Skeletal muscle tissue (tissue), 3 donors: ENCODE measurements at regions not wholly inside any gene's neighbourhood (a gene's known extent, or its start where the extent isn't known, plus 50 kb on each side); places are given as distances from the start of the nearest gene placed in this dataset.

Experiments
- H3K27ac ChIP-seq: one replicate; pipeline ENCODE4 v1.7.0; 2013; ENCODE audit warnings: mild to moderate bottlenecking, low read depth, low read length, inconsistent platforms
- H3K27me3 ChIP-seq, 3 donors: one replicate each; pipeline ENCODE4 v1.7.0; 2013; ENCODE audit warnings: low read length in 3 of 3; ENCODE audit not compliant: control insufficient read depth in 3 of 3, insufficient read depth in 3 of 3
- H3K36me3 ChIP-seq, 3 donors: one replicate each; pipeline ENCODE4 v1.7.0; 2013; ENCODE audit warnings: low read length in 3 of 3; ENCODE audit not compliant: control insufficient read depth in 3 of 3, insufficient read depth in 3 of 3
- H3K4me1 ChIP-seq, 3 donors: one replicate each; pipeline ENCODE4 v1.7.0; 2013; ENCODE audit warnings: low read length in 3 of 3, mild to moderate bottlenecking in 3 of 3; ENCODE audit not compliant: control insufficient read depth in 3 of 3, insufficient read depth in 3 of 3
- H3K4me3 ChIP-seq, 3 donors: one replicate each; pipeline ENCODE4 v1.7.0; 2013; ENCODE audit warnings: low read length in 3 of 3
- H3K9ac ChIP-seq, 3 donors: one replicate each; pipeline ENCODE4 v1.7.0; 2013; ENCODE audit warnings: low read length in 3 of 3, mild to moderate bottlenecking in 3 of 3, moderate library complexity in 2 of 3, low read depth in 1 of 3
- H3K9me3 ChIP-seq, 3 donors: one replicate each; pipeline ENCODE4 v1.7.0; 2013; ENCODE audit warnings: low read length in 3 of 3; ENCODE audit not compliant: control insufficient read depth in 3 of 3
- donor health status: Osteomylitis.

DNA sequence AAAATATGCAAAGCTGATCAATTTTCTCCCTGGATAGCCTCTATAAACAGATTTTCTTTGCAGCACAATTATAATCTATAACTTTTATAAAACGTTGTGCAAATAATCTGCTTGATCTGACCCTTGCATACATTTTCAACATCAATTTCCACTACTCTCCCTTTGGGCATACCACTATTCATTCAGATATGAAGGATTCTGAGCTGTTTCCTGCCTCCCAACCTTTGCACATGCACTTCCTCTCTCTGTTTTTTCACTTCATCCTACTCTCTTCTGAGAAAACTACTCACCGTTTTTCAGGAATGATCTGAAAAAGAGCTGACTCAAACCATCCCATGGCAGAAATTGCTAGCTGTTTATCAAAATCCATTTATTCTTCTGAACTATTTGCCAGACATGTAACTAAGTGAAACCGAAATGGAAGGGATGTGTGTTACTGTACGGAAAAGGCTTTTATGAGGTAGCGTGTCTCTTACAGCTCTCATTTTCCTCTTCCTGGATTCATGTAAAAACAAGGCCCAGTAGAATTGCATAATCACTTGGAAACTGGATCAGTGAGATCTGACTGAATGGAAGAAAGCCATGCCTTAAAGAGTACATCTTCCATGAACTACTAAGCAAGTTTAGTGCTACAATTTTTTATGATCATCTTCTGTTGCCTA lies 1447.3 kb upstream of the MIR17HG start:
- Histone ChIP-seq H3K9me3 (peaks cover 0 to 2% (median 0%) of the 10 kb centered on the region in 3 donors), H3K27ac (no peak overlapping the region), H3K4me1 (no peaks in the 10 kb centered on the region), H3K9ac (no peak overlapping the region), H3K27me3 (no peaks in the 10 kb centered on the region), H3K4me3 (no peak overlapping the region), H3K36me3 (no peaks in the 10 kb centered on the region)

GRCh38 chr13:89902223-89902622 lies 1445.3 kb upstream of the MIR17HG start:
- Histone ChIP-seq H3K4me3 (no peak overlapping the region), H3K9ac (no peak overlapping the region), H3K27me3 (no peaks in the 10 kb centered on the region), H3K4me1 (no peaks in the 10 kb centered on the region), H3K36me3 (no peaks in the 10 kb centered on the region), H3K9me3 (peaks cover 0 to 2% (median 0%) of the 10 kb centered on the region in 3 donors), H3K27ac (no peak overlapping the region)

GRCh38 chr13:89903115-89903514 lies 1444.4 kb upstream of the MIR17HG start:
- no peaks in the 10 kb centered on the region for H3K4me1 ChIP-seq
- no peaks in the 10 kb centered on the region for H3K27me3 ChIP-seq
- H3K9ac ChIP-seq, result no peak overlapping the region
- peaks cover 0 to 2% (median 0%) of the 10 kb centered on the region in 3 donors for H3K9me3 ChIP-seq
- H3K4me3 ChIP-seq, result no peak overlapping the region
- no peaks in the 10 kb centered on the region for H3K36me3 ChIP-seq
- H3K27ac ChIP-seq, result no peak overlapping the region

- no peaks in the 10 kb centered on the region for H3K27me3 ChIP-seq
These were observed 1437.3 kb upstream of the MIR17HG start for GRCh38 chr13:89910166-89910565.

DNA sequence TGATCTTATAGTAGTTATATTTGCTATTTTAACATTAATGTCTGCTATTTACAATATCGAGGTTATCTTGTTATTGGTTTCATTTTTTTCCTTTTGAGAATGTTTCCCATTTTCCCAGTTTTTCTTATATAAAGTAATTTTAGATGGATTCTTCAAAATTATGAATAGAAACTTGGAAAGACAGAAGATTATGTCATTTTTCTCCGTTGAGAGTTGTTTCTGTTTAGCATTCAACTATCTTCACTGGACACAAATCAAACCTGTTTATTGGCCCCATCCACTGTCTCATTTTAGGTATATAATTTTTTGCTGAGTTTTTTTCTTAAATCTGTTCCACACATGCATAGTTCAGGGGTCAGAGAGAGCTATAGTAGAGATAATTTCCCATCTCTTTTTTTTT lies 1430.9 kb upstream of the MIR17HG start:
- Histone ChIP-seq H3K4me3 (no peak overlapping the region), H3K4me1 (no peaks in the 10 kb centered on the region), H3K9ac (no peak overlapping the region), H3K27ac (no peak overlapping the region), H3K36me3 (no peaks in the 10 kb centered on the region), H3K27me3 (no peaks in the 10 kb centered on the region), H3K9me3 (no peaks in the 10 kb centered on the region)

More at GRCh38 chr13:89910166-89910565, 1437.3 kb upstream of the MIR17HG start:
- Histone ChIP-seq H3K9me3 (no peaks in the 10 kb centered on the region), H3K9ac (no peak overlapping the region), H3K4me3 (no peak overlapping the region), H3K27ac (no peak overlapping the region), H3K4me1 (no peaks in the 10 kb centered on the region), H3K36me3 (no peaks in the 10 kb centered on the region)

- Histone ChIP-seq H3K27me3 (no peaks in the 10 kb centered on the region), H3K4me1 (no peaks in the 10 kb centered on the region), H3K9ac (no peak overlapping the region), H3K27ac (no peak overlapping the region), H3K36me3 (no peaks in the 10 kb centered on the region), H3K9me3 (no peaks in the 10 kb centered on the region), H3K4me3 (no peak overlapping the region)
These were observed 1427.0 kb upstream of the MIR17HG start for GRCh38 chr13:89920461-89920860.

DNA sequence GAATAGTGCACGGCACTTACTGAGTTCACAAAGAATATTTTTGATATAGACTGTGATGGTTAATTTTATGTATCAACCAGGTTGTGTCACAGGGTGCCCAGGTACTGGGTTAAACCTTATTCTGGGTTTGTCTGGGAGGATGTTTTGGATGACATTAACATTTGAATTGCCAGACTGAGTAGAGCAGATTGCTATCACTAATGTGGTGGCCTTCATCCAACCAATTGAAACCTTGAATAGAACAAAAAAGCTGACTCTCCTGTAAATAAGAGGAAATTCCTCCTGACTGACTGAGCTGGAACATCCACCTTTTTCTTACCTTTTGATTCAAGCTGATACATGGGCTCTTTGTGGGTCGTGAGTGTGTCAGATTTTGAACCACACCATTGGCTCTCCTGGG lies 1424.4 kb upstream of the MIR17HG start:
- Histone ChIP-seq H3K36me3 (no peaks in the 10 kb centered on the region), H3K4me1 (no peaks in the 10 kb centered on the region), H3K9ac (no peak overlapping the region), H3K27ac (no peak overlapping the region), H3K9me3 (no peaks in the 10 kb centered on the region), H3K4me3 (no peak overlapping the region), H3K27me3 (no peaks in the 10 kb centered on the region)

DNA sequence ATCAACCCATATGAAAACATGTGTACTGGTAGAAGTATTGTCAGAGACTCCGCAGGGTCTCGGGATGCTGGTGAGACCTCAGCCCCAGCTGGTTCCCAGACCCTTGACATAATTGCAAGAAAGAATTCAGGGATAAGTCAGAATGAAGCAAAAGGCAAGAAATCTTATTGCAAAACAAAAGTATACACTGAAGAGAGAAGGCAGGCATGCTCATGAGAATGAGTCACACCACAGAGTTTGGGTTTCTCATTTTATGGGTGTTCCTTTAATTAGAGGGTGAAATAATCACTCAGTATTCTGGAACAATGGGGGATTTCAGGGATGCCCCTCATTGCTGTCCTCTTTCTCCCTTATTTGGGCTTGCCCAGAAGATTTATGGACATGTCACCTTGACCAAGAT lies 1423.8 kb upstream of the MIR17HG start:
- H3K4me1 ChIP-seq, result no peaks in the 10 kb centered on the region
- no peaks in the 10 kb centered on the region for H3K9me3 ChIP-seq
- no peaks in the 10 kb centered on the region for H3K27me3 ChIP-seq
- H3K4me3 ChIP-seq, result no peak overlapping the region
- H3K36me3 ChIP-seq, result no peaks in the 10 kb centered on the region
- no peak overlapping the region for H3K27ac ChIP-seq
- no peak overlapping the region for H3K9ac ChIP-seq

DNA sequence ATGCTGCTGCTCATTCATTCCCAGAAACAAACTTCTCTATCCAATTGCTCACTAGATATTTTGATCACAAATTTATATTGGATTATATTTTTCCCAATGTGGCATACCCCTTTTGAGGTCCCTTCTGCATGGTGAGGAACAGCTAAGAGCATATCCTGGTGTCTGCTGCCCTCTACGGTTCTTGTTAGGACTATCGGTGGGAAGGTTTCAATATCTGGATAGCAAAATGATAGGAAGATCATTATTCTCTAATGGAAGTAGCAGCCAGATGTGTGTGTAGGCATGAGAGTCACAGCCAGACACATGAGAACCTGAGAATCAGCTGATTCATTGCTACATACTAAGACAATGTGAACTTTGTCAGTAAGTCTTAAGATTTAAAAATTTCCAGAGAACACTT lies 1422.4 kb upstream of the MIR17HG start:
- H3K27me3 ChIP-seq, result no peaks in the 10 kb centered on the region
- H3K27ac ChIP-seq, result no peak overlapping the region
- no peaks in the 10 kb centered on the region for H3K9me3 ChIP-seq
- H3K9ac ChIP-seq, result no peak overlapping the region
- no peaks in the 10 kb centered on the region for H3K4me1 ChIP-seq
- no peaks in the 10 kb centered on the region for H3K36me3 ChIP-seq
- no peak overlapping the region for H3K4me3 ChIP-seq

GRCh38 chr13:89930861-89931260 lies 1416.6 kb upstream of the MIR17HG start:
- H3K9me3 ChIP-seq, result no peaks in the 10 kb centered on the region
- H3K9ac ChIP-seq, result no peak overlapping the region
- H3K36me3 ChIP-seq, result no peaks in the 10 kb centered on the region
- no peaks in the 10 kb centered on the region for H3K4me1 ChIP-seq
- H3K4me3 ChIP-seq, result no peak overlapping the region
- no peak overlapping the region for H3K27ac ChIP-seq
- H3K27me3 ChIP-seq, result no peaks in the 10 kb centered on the region
